Activated CD8-positive, alpha-beta memory T cell treated with anti-CD3 and anti-CD28 coated beads for 24 hours (primary cell): ENCODE measurements at regions not wholly inside any gene's neighbourhood (a gene's known extent, or its start where the extent isn't known, plus 50 kb on each side); places are given as distances from the start of the nearest gene placed in this dataset.

Experiments
- DNase-seq: peaks from one replicate; pipeline ENCODE4 v3.0.0-alpha.2; 2020

- no peak for DNase-seq
These were observed 795.2 kb downstream of the SLC16A7 start for GRCh38 chr12:60391051-60391450.

GRCh38 chr12:60391791-60392190, 796.0 kb downstream of the SLC16A7 start:
- no peak for DNase-seq

GRCh38 chr12:60393093-60393492, 797.3 kb downstream of the SLC16A7 start:
- no peak for DNase-seq

GRCh38 chr12:60394665-60395064, 798.8 kb downstream of the SLC16A7 start:
- no peak for DNase-seq

- no peak for DNase-seq
These were observed 802.7 kb downstream of the SLC16A7 start for GRCh38 chr12:60398547-60398946.

GRCh38 chr12:60399064-60399463, 803.2 kb downstream of the SLC16A7 start:
- DNase-seq: no peak

- DNase-seq: no peak
These were observed 807.2 kb downstream of the SLC16A7 start for GRCh38 chr12:60402996-60403395.

- no peak for DNase-seq
These were observed 819.5 kb downstream of the SLC16A7 start for GRCh38 chr12:60415351-60415750.

GRCh38 chr12:60419986-60420385, 824.2 kb downstream of the SLC16A7 start:
- no peak for DNase-seq

- DNase-seq: no peak
These were observed 825.9 kb downstream of the SLC16A7 start for GRCh38 chr12:60421741-60422140.

GRCh38 chr12:60437297-60437696, 841.5 kb downstream of the SLC16A7 start:
- DNase-seq: no peak

- DNase-seq: no peak
These were observed 845.7 kb downstream of the SLC16A7 start for GRCh38 chr12:60441577-60441976.

GRCh38 chr12:60451457-60451856, 855.6 kb downstream of the SLC16A7 start:
- DNase-seq: no peak

GRCh38 chr12:60465060-60465459, 869.2 kb downstream of the SLC16A7 start:
- no peak for DNase-seq

- no peak for DNase-seq
These were observed 872.7 kb downstream of the SLC16A7 start for GRCh38 chr12:60468546-60468945.

GRCh38 chr12:60475825-60476224, 880.0 kb downstream of the SLC16A7 start:
- DNase-seq: no peak

GRCh38 chr12:60487284-60487683, 891.5 kb downstream of the SLC16A7 start:
- DNase-seq: no peak

- DNase-seq: no peak
These were observed 893.2 kb downstream of the SLC16A7 start for GRCh38 chr12:60489071-60489470.

GRCh38 chr12:60494244-60494643, 898.4 kb downstream of the SLC16A7 start:
- no peak for DNase-seq

GRCh38 chr12:60498656-60499055, 902.8 kb downstream of the SLC16A7 start:
- DNase-seq: no peak

GRCh38 chr12:60501124-60501729, 905.4 kb downstream of the SLC16A7 start:
- DNase-seq: no peak

- no peak for DNase-seq
These were observed 927.0 kb downstream of the SLC16A7 start for GRCh38 chr12:60522684-60523400.

- no peak for DNase-seq
These were observed 933.4 kb downstream of the SLC16A7 start for GRCh38 chr12:60529261-60529660.

- DNase-seq: no peak
These were observed 933.9 kb downstream of the SLC16A7 start for GRCh38 chr12:60529723-60530122.

GRCh38 chr12:60535363-60535762, 939.5 kb downstream of the SLC16A7 start:
- no peak for DNase-seq
